Hepatocyte (in vitro differentiated cells): ENCODE measurements at regions not wholly inside any gene's neighbourhood (a gene's known extent, or its start where the extent isn't known, plus 50 kb on each side); places are given as distances from the start of the nearest gene placed in this dataset.

Source experiments
- DNase-seq: peaks from one replicate; pipeline ENCODE4 v3.0.0-alpha.2; 2016; ENCODE audit warnings: low spot score
- H2AFZ ChIP-seq: fragments of 200-600 bp; sonication (generic); 2 replicates; pipeline ENCODE4 v1.6.0; 2016; ENCODE audit warnings: antibody characterized with exemption, mild to moderate bottlenecking
- H3K27ac ChIP-seq: fragments of 200-600 bp; sonication (generic); 2 replicates; pipeline ENCODE4 v1.5.1; 2016; ENCODE audit warnings: mild to moderate bottlenecking
- H3K27me3 ChIP-seq: fragments of 200-600 bp; sonication (generic); 2 replicates; pipeline ENCODE4 v1.6.1; 2016
- H3K36me3 ChIP-seq: fragments of 200-600 bp; sonication (generic); replicated peaks from 2 replicates; pipeline ENCODE4 v1.5.1; 2016; ENCODE audit warnings: low read depth; ENCODE audit not compliant: insufficient read depth
- H3K4me1 ChIP-seq: fragments of 200-600 bp; sonication (generic); 2 replicates; pipeline ENCODE4 v1.5.1; 2016; ENCODE audit warnings: mild to moderate bottlenecking, moderate library complexity; ENCODE audit not compliant: insufficient read depth
- H3K4me2 ChIP-seq: fragments of 200-600 bp; sonication (generic); 2 replicates; pipeline ENCODE4 v1.6.0; 2016
- H3K4me3 ChIP-seq: fragments of 200-600 bp; sonication (generic); 2 replicates; pipeline ENCODE4 v1.5.1; 2016; ENCODE audit warnings: mild to moderate bottlenecking
- H3K79me2 ChIP-seq: fragments of 200-600 bp; sonication (generic); 2 replicates; pipeline ENCODE4 v1.6.0; 2017; ENCODE audit warnings: mild to moderate bottlenecking
- H3K9me2 ChIP-seq: fragments of 200-600 bp; sonication (generic); replicated peaks from 2 replicates; pipeline ENCODE4 v1.6.0; 2017; ENCODE audit warnings: mild to moderate bottlenecking; ENCODE audit not compliant: insufficient read depth
- H3K9me3 ChIP-seq: fragments of 200-600 bp; sonication (generic); 2 replicates; pipeline ENCODE4 v1.5.1; 2016; ENCODE audit warnings: low read depth, mild to moderate bottlenecking
- H4K20me1 ChIP-seq: fragments of 200-600 bp; sonication (generic); 2 replicates; pipeline ENCODE4 v1.6.0; 2016; ENCODE audit warnings: mild to moderate bottlenecking; ENCODE audit not compliant: insufficient read depth, poor library complexity, severe bottlenecking
- CTCF ChIP-seq: fragments of 200-600 bp; sonication (generic); IDR thresholded peaks from 2 replicates; pipeline ENCODE4 v1.5.1; 2016; ENCODE audit warnings: antibody characterized with exemption, mild to moderate bottlenecking; ENCODE audit not compliant: poor library complexity
- EZH2 ChIP-seq: fragments of 200-600 bp; sonication (generic); IDR thresholded peaks from 2 replicates; pipeline ENCODE4 v1.6.1; 2016; ENCODE audit warnings: antibody characterized with exemption, mild to moderate bottlenecking, borderline replicate concordance
- EZH2phosphoT487 ChIP-seq: fragments of 200-600 bp; sonication (generic); IDR thresholded peaks from one replicate; pipeline ENCODE4 v1.6.1; 2018; ENCODE audit warnings: antibody characterized with exemption, mild to moderate bottlenecking, low read depth, moderate library complexity; ENCODE audit not compliant: unreplicated experiment, severe bottlenecking
- WGBS: methylation state at CpG from one replicate; pipeline ENCODE4 v1.1.6; 2016; ENCODE audit warnings: low lambda C conversion rate; ENCODE audit errors: missing lambda C conversion rate; 5-methylcytosine and 5-hydroxymethylcytosine counted together

GRCh38 chr3:18745472-18745871, 320.3 kb upstream of the SATB1 start:
- WGBS = 92% methylated on average over 6 of the region's 6 CpGs
- Histone ChIP-seq H3K27ac (no peak overlapping the region), H3K27me3 (no peaks in the 10 kb centered on the region), H4K20me1 (no peaks in the 10 kb centered on the region), H3K4me2 (no peak overlapping the region), H3K79me2 (no peaks in the 10 kb centered on the region), H3K36me3 (no peaks in the 10 kb centered on the region), H3K9me2 (no peaks in the 10 kb centered on the region), H2AFZ (no peak overlapping the region), H3K4me3 (no peak overlapping the region), H3K9me3 (no peaks in the 10 kb centered on the region), H3K4me1 (no peaks in the 10 kb centered on the region)
- TF ChIP-seq EZH2 = no peak
- no peak for TF ChIP-seq CTCF
- TF ChIP-seq EZH2phosphoT487 = no peak
- no peak for DNase-seq

GRCh38 chr3:18744472-18744871, 319.3 kb upstream of the SATB1 start:
- Histone ChIP-seq H3K4me3 (no peak overlapping the region), H2AFZ (no peak overlapping the region), H3K27ac (no peak overlapping the region), H3K9me3 (no peaks in the 10 kb centered on the region), H3K79me2 (no peaks in the 10 kb centered on the region), H3K9me2 (no peaks in the 10 kb centered on the region), H4K20me1 (no peaks in the 10 kb centered on the region), H3K27me3 (no peaks in the 10 kb centered on the region), H3K4me1 (no peaks in the 10 kb centered on the region), H3K4me2 (no peak overlapping the region), H3K36me3 (no peaks in the 10 kb centered on the region)
- TF ChIP-seq CTCF (no peak), EZH2phosphoT487 (no peak), EZH2 (no peak)
- DNase-seq = no peak
- 77% methylated on average over 1 of the region's 1 CpG for WGBS

GRCh38 chr3:18743761-18744160, 318.6 kb upstream of the SATB1 start:
- no peaks in the 10 kb centered on the region for H3K4me1 ChIP-seq
- H3K9me3 ChIP-seq = no peaks in the 10 kb centered on the region
- H3K79me2 ChIP-seq = no peaks in the 10 kb centered on the region
- 83% methylated on average over 2 of the region's 2 CpGs for WGBS
- no peak for TF ChIP-seq EZH2
- H3K9me2 ChIP-seq = no peaks in the 10 kb centered on the region
- H3K4me2 ChIP-seq = no peak overlapping the region
- no peak overlapping the region for H2AFZ ChIP-seq
- H3K27ac ChIP-seq = no peak overlapping the region
- H4K20me1 ChIP-seq = no peaks in the 10 kb centered on the region
- DNase-seq = no peak
- no peak overlapping the region for H3K4me3 ChIP-seq
- H3K36me3 ChIP-seq = no peaks in the 10 kb centered on the region
- no peaks in the 10 kb centered on the region for H3K27me3 ChIP-seq

- Histone ChIP-seq H3K9me2 (no peaks in the 10 kb centered on the region), H3K79me2 (no peaks in the 10 kb centered on the region), H4K20me1 (no peaks in the 10 kb centered on the region), H3K9me3 (no peaks in the 10 kb centered on the region), H3K4me2 (no peak overlapping the region), H2AFZ (no peak overlapping the region), H3K27me3 (no peaks in the 10 kb centered on the region), H3K4me1 (no peaks in the 10 kb centered on the region), H3K4me3 (no peak overlapping the region), H3K27ac (no peak overlapping the region), H3K36me3 (no peaks in the 10 kb centered on the region)
- WGBS = 93% methylated on average over 12 of the region's 12 CpGs
- TF ChIP-seq EZH2phosphoT487 (no peak), CTCF (no peak), EZH2 (no peak)
- no peak for DNase-seq
Measured at GRCh38 chr3:18740631-18741583, 315.8 kb upstream of the SATB1 start.
